Activated effector memory CD4-positive, alpha-beta T cell treated with anti-CD3 and anti-CD28 coated beads, Interleukin-2, amount 50 U/mL, for 16 hours (primary cell): ENCODE measurements at regions not wholly inside any gene's neighbourhood (a gene's known extent, or its start where the extent isn't known, plus 50 kb on each side); places are given as distances from the start of the nearest gene placed in this dataset.

Experiments
- DNase-seq: peaks from one replicate; pipeline ENCODE4 v3.0.0-alpha.2; 2020

DNA sequence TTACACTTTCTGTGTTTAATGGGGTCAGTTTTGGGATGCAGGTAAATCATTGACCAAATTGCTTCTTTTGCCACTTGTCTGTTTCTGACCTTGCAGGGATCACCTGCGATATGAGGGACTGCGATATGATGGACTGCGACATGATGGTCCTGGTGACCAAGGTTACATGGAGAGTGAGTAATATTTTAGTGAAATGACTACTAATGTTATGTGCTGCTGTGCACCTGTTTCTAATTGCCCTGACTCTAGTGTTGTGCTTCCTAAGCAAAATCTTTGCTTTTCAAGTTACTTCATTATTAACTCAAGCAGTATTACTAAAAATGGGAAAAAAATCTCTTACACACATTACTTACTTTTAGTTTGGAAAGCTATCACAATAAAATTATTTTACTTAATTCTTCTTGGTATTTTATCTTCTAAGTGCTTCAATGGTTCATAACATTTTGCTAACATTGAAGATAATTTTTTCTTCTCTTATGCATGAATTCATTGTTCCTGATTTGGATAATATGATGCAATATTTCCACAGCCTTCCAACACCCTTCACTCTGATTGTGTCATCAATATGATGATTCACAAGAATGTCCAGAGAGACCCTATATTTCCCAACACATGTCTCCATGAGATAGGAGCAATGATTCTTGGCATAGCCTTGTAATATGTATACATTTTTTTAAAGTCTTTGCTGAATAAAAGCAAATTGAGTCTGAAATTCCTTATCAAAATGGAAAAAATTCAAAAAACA, 306.2 kb upstream of the AKR1E2 start:
- no peak for DNase-seq

DNA sequence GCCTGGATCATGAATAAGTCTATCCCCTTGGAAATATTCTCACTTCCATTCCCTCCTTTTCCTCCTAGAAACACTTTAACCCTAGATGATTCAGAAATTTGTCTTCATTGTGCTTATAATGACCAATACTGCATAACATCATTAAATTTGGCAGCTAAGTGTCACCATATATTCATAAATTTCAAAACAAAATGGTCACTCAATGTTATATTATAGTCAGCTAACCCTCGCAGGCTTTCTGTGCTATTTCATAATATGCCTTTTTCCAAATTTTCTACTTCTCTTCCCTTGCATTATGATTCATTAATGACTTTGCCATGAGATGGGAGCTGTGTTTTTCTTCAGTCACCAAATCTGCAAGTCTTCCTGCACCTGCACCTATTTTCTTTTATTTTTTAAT, 308.3 kb upstream of the AKR1E2 start:
- DNase-seq = no peak

DNA sequence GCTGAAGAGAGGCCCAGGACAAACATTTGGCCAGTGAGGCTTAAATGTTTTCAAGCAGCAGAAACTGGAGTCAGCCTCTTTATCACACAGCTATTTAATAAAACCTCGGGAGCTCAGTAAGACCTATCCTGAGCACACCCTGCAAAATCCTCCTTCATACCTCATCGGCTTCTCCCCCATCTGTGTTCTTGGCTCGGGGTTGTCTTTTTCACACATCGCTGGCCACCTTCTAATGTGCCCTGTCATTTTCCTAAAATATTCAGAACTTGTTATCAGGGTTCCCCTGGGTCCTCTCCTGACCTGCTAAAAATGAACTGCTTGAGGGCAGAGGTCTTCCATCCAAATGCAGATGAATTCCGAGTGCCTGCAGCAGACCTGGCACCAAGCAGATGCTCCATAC, 310.3 kb upstream of the AKR1E2 start:
- no peak for DNase-seq

DNA sequence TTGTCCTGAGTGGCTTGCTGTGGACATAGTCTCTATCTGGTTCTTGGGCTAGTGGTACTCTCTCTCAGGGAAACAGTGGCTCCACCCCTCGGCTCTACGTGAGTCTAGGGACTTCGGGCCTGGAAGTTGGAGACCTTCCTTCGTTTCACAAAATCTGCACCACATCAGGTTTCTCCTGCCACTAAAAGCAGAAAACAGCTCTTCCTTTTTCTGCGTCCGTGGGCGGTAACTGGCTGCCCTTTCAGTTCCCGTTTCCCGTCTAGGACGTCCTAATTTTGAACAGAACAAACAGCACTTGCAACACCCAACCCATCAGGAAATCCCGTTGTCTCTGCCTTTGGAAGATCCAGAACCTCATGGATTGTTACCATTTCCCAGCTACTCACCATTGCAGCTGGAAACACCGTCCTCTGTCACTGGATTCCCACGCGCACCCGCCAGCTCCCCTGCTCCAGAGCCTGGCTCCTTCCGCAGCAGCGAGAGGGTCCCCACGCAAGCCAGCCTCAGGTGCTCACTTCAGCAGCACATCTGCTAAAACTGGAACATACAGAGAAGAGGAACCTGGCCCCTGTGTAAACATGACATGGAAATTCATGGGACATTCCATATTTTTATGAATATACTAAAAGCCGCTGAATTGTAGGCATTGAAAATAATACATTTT, 311.4 kb upstream of the AKR1E2 start:
- no peak for DNase-seq

DNA sequence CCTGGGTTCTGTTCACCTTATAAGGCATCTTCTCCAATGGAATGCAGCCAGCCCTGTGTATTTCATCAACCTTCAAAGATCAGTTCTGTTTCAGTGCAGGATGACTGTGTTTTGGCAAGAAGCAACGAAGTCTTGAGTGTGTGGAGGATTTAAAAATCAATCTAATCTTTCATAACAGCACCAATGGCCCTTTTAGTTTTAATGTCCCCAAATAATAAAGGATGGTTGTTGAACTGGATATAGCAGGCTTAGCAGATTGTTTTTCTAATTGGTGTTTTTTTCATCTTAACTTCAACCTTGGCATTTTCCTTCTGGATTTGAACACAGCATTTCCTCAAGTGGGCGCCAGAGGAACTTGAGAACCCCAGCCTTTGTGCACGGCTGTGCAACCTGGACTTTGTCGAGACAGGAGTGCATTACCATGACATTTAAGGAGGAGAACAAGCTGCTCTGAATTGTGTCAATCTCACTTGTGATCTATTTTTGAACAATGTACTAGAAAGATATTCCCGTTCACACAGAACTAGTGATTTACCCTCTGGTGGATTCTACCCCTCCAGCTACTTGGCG, 313.3 kb upstream of the AKR1E2 start:
- no peak for DNase-seq

DNA sequence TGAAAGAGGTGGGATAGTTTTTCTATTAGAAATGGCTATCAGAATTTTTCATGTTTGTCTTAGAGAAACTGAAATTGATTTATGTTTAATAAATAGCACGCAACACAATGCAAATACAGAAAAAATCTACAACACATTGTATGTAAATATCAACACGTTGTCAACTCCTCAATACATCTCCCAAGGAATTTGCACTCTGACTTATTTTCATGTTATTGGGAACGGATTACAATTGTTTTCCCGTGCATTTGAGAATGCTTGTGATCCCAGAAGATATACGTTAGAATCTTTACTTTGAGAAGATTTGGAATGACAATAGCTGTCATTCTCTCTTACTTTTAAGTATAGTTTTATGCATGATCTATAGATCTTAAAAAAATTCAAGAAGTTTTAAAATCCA, 313.8 kb upstream of the AKR1E2 start:
- no peak for DNase-seq

DNA sequence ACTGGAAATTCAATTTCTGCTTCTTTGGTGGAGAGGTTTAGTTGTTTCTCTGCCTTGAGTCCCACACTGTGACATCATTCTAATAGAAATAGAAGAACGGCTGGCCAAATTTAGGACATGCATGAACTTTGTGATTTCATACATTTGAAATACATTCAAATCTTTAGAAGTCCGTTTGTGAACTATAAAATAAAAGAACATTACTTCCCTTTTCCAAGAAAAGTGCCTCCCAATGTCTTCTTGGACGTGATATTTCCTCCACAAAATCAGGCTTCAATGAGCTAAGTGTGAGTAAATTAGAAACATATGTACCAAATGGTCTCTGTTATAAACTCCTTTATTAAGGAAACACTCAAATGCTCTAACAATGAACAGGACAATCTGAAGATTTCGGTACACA, 314.5 kb upstream of the AKR1E2 start:
- DNase-seq = no peak

DNA sequence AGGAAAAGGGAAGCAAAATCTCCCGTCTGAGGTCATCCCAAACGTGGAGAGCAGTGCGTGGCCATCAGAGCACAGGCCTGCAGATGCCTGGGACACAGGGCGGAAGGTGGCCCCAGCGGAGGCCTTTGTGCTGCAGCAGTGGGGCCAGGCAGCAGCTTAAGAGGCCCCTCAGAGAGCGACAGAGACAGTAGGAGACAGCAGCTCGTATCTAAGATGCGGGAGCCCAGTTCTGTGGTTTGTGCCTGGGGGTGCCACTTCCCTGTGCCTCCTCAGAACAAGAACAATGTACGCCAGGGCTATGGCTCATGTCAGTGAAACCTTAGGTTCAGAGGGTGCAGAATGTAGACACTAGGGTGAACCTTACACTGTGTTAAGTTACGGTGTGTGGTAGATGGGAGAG, 316.6 kb upstream of the AKR1E2 start:
- no peak for DNase-seq

DNA sequence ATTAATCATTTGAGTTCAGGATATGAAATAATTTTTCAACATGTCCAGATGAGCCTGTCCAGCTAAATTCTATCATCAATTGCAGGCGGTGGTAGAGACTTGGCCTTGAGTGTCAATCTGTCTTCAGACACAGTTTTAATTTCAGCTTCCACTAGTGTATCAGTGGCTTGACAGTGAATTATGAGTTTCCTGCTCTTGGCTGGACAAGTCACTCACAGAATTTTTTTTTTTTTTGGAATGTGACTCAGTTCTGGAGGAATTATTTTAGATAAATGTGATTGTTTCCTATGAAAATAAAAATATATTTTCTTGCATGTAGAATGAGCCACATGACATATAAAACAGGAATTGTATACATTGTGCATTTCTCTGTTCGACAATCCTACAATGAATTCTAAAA, 319.9 kb upstream of the AKR1E2 start:
- no peak for DNase-seq

DNA sequence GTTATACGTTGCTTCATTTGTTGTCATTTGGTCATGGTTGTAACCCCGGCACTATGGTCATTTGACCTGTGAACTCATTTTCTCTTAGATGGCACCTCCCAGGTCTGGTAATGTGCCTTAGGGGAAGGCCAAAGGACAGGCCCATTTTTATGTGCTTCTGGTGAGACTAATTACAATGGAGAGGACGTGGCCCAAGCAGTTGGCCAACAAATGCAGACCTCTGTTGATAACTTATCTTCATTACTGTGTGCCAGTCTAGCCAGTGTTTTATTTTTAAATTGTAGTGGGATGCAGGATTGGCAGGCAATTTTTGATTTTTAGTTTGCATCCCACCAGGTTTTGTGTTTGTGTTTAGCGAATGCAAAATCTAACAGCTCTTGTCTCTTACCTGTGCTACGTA, 321.5 kb upstream of the AKR1E2 start:
- no peak for DNase-seq

DNA sequence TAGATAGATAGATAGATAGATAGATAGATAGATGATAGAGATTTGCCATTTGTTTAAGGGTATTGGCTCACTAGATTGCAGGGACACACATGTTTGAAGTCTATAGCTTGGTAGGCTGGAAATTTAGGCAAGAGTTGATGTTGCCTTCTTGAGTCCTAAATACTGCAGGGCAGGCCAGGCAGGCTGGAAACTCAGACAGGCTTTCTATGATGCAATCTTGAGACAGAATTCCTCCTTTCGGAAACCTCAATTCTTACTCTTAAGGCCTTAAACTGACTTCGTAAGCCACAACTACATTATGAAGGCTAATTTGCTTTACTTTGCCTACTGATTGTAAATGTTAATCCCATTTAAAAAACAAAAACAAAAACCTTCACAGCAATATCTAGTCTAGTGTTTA, 322.9 kb upstream of the AKR1E2 start:
- no peak for DNase-seq

DNA sequence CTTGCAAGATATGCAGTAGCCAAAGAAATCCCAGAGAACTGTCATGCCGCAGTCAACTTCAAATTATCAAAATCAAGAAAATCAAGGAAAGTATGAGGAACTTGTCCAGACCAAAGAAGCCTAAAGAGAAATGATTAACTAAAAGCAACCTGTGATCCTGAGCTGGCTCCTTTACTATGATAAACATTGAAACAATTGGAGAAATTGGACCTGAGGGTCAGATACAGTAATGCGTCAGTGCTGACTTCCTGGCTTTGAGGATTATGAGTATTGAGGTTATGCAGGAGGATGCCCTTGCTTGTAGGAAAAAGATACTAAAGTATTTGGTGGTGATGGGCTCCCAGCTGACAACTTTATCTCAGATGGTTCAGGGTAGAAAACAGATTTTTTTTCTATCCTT, 324.7 kb upstream of the AKR1E2 start:
- DNase-seq = no peak

DNA sequence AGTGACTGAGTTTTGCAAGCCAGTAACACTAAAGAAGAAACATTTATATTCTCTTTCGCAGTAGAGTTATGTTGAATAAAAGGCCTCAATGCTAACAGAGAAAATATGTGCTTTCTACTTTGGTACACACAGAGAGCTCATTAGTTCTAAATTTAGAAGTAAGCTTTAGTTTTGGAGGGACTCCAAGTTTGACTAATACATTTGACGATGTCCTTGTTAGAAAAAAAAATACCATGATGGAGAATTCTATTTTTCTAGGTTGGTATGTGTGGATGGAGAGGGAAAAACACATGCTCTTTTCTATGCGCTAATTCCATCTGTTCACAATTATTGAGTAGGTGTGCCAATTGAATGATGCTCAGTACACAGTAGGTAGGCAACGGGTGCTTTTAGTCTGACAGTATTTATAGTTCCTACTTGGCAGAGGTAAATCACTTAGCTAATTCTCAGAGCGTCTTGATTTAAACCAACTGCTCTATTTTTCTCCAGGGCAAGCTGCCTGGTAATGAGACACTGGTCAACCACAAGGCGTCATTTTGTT, 327.2 kb upstream of the AKR1E2 start:
- no peak for DNase-seq

DNA sequence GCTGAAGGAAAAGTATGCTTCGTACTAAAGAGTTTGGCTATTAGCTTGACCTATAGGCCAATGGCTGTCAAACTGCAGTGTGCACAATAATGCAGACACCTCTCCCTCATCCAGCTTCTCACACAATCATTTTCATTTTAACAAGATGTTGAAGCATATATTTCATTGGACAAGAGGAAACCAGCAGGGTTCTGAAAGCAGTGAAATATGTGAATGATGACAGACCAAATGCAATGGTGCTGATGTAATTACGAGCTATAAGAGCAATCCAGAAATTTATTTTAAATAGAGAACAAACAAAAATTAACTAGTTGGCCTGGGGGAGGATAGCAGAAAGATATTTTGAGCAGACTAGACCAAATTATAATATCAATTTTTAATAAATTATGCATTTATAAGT, 331.5 kb upstream of the AKR1E2 start:
- DNase-seq = no peak

DNA sequence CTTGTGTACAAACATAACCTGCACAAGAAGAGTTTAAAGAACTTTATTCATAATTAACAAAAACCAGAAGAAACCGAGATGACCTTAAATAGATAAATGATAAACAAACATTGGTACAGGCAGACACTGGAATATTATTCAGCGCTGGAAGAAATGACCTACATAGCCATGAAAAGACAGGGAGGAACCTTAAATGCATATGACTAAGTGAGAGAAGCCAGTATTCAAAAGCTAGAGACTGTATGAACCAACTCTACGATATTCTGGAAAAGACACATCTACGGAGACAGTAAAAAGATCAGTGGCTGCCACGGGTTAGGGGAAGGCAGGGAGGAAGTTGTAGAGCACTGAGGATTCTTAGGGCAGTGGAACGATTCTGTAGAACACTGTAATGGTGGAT, 333.8 kb upstream of the AKR1E2 start:
- DNase-seq = no peak

DNA sequence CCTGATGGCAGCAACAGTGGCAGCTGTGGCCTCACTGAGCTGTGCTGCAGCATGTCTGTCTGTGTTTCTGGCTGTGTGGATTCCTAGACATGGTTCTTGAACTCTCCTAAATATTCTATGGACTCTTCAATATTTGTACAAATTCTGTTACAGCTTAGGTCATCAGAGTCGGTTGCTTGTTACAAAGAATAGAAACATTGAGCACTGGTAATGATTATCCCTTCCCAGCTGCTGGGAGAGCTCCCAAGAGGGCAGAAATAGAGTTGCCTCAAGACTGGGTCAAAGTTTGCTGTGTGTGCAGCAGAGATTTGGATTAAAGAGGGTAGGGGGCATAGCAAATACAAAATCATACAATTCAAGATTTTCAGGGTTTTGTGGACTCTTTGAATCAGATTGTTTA, 337.1 kb upstream of the AKR1E2 start:
- DNase-seq = no peak

DNA sequence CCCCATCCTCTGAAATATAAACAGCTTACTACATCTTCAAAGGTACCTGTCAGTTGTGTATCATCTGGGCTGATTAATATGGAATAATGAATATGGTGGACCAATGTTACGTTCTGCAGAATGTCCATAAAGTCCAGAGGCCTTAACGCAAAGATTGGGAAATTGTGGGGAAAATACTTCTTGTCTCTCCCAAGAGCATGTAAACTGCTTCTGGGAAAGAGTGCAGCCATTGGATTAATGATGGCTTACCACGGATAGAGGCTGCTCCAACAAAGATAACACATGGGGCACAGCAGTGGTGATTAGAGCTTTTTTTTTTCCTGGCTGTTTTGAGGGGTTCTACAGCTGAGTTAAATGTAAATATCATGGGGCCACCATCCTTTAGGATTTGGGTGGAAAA, 340.4 kb upstream of the AKR1E2 start:
- DNase-seq = no peak

DNA sequence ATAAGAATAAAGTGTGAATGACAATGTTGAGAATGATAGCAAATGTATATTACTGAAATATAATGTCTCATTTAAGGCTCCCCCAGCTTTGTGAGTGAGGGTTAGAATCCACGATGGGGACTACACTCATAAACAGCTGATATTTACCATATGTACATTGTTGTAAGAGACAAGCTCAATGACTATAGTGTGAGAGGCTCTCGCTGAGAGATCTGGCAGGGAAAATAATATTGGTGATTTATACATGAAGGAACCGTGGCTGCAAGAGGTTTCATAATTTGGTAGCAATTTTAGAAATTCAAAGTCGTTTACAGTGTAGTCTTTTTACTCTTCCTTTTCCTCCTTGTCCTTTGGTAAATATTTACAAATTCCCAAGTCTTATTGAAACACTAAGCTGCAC, 342.2 kb upstream of the AKR1E2 start:
- no peak for DNase-seq

DNA sequence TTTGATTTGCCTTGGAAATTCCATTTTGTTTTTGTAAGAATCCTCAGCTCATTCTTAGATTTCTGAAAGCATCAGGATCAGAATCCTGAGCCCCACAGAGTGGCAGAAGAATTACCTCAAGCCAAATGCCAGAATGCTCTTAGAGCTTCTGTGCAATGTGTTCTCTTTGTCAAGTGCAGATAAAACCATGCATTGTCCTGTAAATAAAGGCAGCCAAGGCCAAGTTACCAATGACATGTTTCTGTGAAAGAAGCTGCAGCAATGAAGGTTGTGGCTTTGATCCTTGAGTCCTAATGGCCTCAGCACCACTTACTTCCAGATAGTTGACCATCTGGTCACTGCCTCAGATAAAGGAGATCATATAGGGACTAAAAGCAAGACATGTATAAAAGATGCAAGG, 343.3 kb upstream of the AKR1E2 start:
- no peak for DNase-seq

DNA sequence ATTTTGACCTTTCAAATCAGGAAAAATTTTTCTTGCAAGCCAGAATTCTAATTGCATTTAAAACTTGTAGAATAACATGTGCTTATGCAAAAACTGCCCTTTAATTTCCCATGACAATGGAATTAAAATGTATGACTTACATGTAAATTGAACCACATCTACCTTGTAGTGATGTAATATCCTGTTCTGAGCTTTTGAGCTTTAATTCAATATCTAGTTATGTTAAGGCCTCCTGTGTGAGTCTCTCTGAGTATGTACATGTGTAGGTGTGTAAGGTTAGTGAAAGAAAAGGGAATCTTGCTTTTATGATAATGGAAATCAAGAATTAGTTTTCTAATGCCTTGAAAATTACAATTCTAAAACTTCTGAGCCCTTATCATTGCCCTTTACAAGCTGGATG, 344.8 kb upstream of the AKR1E2 start:
- no peak for DNase-seq

DNA sequence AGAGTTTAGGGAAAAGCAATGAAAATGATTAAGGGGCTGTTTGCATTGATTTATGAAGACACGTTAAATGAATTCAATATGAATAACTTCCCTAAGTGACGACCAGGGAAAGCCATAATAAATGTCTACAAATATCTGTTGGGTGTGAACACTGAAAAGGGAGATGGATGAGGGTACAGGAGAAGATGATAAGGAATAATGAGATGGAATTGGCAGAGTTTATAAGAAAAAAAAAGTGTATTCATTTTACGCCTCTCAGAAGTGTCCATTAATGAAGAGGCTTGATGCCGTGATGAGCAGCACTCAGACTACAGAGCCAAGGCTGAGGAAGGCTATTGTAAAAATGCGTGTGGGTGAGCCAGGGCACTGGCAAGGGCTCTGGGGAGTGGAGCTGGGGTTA, 346.7 kb upstream of the AKR1E2 start:
- DNase-seq = no peak

DNA sequence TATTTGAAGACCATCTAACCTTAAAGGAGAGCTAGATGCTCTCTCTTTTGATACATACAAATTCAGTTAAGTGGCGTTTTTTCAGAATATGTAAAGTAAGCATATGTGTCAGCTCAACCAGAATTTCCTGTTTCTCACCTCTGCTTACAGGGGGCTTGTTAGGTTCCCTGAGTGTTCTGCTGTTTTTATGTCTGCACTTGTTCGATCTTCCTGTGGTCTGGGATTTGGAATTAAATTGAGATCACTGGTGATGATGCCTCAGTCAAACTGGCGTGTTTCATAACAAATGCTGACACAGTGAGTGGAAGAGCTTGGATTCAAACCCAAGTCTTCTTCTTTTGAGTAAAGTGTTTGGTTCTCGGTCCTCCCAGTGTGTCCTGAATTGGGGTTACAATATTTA, 348.3 kb upstream of the AKR1E2 start:
- no peak for DNase-seq

DNA sequence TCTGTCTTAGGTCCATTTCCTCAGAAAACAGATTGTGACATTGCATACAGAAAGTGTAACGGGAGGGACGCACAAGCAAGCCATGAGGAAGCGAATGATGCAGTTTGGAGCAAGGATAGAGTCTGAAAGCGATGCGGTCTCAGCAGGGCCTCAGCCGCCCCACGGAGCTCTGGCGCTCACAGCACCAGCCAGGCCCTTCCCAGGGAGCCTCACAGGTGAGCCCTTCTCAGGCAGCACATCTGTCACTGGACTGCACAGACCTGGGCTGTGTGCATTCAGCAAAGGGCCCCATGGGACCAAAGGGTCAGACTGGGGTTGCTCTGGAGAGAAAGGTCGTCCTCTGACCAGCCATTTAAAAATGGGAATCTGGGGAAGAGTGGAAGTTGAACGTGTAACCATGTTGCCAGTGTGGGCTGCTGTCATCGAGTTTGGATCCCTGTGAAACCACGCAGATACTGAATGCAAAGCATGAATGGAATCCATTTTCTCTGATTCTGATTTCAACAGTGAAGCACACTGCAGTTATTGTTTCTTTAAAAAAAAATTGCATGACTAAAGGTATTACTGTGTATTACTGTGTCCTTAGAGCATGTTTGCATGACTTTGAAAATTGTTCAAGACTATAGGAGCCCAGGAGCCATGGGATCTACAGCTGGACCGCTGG, 350.0 kb upstream of the AKR1E2 start:
- DNase-seq = no peak

DNA sequence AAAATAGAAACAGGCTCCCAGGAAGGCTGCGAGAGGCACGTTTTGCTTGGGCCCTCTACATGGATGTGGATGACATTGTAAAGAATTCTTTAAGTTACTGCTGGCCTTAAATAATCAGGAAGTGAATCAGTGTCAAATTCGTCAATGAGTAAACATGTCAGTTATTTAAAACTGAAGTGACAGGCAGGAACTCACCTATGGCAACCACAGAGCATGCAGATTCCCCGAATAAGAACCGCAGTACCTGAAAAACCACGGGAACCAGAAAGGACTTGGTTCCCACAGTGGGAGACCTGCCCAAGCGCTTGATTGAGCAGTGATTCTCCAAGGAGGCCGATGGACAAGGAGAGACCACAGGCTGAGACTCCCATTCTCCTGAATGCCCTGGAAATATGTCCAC, 351.2 kb upstream of the AKR1E2 start:
- DNase-seq = no peak
